Spleen (tissue), 7 donors: ENCODE measurements at regions not wholly inside any gene's neighbourhood (a gene's known extent, or its start where the extent isn't known, plus 50 kb on each side); places are given as distances from the start of the nearest gene placed in this dataset.

Source experiments
- POLR2A ChIP-seq, 3 donors: fragments of 450-650 bp; IDR thresholded peaks; one replicate each; pipeline ENCODE4 v1.5.1; 2017; ENCODE audit warnings: antibody characterized with exemption in 3 of 3, mild to moderate bottlenecking in 1 of 3
- POLR2AphosphoS5 ChIP-seq, 3 donors: sonication (generic); formaldehyde crosslinking; IDR thresholded peaks; one replicate each; pipeline ENCODE4 v1.5.1; 2017; ENCODE audit warnings: antibody characterized with exemption in 3 of 3
- TF ChIP-seq, protein P1 (sequence below), 11 experiments: fragments of 200-600 bp in 7 of 11; fragments of 450-650 bp in 4 of 11; sonication (generic) in 4 of 11; IDR thresholded peaks in 8 of 11; conservative IDR thresholded peaks in 3 of 11; 1 replicate in 7 of 11; 2 replicates in 4 of 11; pipeline versions ENCODE4 v1.4.0 to v1.8.0; 2016 to 2021; ENCODE audit warnings: antibody characterized with exemption in 11 of 11, inconsistent platforms in 4 of 11, mild to moderate bottlenecking in 1 of 11
- donor health status: DM: no; HTN: no; CAD: no; lungs with moderate emphysema.
- donor health status: DM: no; HTN: no; CAD: no.
- donor health status: DM: no; HTN: no; CAD: no.

DNA sequence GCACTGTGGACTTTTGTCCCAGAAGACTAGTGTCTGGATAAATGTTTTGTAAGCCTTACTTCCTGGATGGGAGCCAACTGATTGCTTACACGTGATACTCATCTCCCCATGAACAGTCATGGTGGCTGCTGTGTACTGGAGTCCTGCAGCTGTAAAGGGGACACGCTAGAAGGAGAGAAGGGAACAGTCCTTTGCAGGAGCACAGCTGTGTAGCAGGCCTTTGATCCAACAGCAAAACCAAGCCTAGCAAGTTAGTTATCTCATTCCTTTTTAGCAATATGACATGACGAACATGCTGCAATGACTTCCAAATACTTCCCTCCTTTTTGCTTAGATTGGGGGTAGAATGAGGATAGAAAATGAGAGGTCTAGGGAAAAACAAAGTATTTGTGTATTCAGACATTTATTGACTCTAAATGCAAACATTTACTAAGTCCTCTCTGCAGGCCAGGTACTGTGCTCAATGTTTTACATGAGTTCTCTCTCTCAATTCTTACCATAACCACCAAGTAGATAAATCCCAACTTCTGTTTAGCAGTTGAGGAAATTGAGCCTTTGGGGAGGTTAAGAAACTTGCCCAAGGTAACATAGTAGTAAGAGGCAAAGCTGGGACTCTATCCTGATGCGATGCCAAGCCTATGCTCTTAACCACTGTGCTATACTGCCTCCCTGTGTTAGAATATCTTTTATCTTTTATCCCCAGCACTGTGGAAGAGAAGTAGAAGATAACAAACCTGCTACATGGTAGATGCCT is 55.4 kb upstream of the CD28 start:
- TF ChIP-seq, protein P1, sequence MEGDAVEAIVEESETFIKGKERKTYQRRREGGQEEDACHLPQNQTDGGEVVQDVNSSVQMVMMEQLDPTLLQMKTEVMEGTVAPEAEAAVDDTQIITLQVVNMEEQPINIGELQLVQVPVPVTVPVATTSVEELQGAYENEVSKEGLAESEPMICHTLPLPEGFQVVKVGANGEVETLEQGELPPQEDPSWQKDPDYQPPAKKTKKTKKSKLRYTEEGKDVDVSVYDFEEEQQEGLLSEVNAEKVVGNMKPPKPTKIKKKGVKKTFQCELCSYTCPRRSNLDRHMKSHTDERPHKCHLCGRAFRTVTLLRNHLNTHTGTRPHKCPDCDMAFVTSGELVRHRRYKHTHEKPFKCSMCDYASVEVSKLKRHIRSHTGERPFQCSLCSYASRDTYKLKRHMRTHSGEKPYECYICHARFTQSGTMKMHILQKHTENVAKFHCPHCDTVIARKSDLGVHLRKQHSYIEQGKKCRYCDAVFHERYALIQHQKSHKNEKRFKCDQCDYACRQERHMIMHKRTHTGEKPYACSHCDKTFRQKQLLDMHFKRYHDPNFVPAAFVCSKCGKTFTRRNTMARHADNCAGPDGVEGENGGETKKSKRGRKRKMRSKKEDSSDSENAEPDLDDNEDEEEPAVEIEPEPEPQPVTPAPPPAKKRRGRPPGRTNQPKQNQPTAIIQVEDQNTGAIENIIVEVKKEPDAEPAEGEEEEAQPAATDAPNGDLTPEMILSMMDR (IDR thresholded peaks at IDR 0.05 in 8 of 11, conservative IDR thresholded peaks at IDR 0.05 in 3 of 11) = peak in 6 of 11 experiments; percentile 9 to 43 (median 26)
- TF ChIP-seq POLR2AphosphoS5 (IDR thresholded peaks at IDR 0.05) (no peak), POLR2A (IDR thresholded peaks at IDR 0.05) (no peak)
